Glutamatergic neuron (in vitro differentiated cells): ENCODE measurements at regions not wholly inside any gene's neighbourhood (a gene's known extent, or its start where the extent isn't known, plus 50 kb on each side); places are given as distances from the start of the nearest gene placed in this dataset.
A peak's percentile ranks its signal among the peaks of the same experiment; 100 is the strongest.

Experiments
- DNase-seq: peaks from one replicate; pipeline ENCODE4 v3.0.0; 2022
- H3K27ac Mint-ChIP-seq: one replicate; pipeline ENCODE4 v1.8.0; 2020; ENCODE audit warnings: mild to moderate bottlenecking, mixed read lengths, inconsistent platforms; ENCODE audit not compliant: unreplicated experiment
- H3K27me3 Mint-ChIP-seq: one replicate; pipeline ENCODE4 v1.8.0; 2020; ENCODE audit warnings: mild to moderate bottlenecking, moderate library complexity, mixed read lengths, inconsistent platforms; ENCODE audit not compliant: unreplicated experiment
- H3K36me3 Mint-ChIP-seq: one replicate; pipeline ENCODE4 v1.8.0; 2020; ENCODE audit warnings: mild to moderate bottlenecking, mixed read lengths, inconsistent platforms; ENCODE audit not compliant: unreplicated experiment
- H3K4me1 Mint-ChIP-seq: one replicate; pipeline ENCODE4 v1.8.0; 2020; ENCODE audit warnings: mild to moderate bottlenecking, low read depth, mixed read lengths, inconsistent platforms; ENCODE audit not compliant: unreplicated experiment
- H3K4me3 Mint-ChIP-seq: one replicate; pipeline ENCODE4 v1.8.0; 2020; ENCODE audit warnings: mild to moderate bottlenecking, mixed read lengths, inconsistent platforms; ENCODE audit not compliant: unreplicated experiment
- H3K9me3 Mint-ChIP-seq: one replicate; pipeline ENCODE4 v1.8.0; 2020; ENCODE audit warnings: mild to moderate bottlenecking, moderate library complexity, mixed read lengths, inconsistent platforms; ENCODE audit not compliant: unreplicated experiment
- CTCF ChIP-seq: fragments of 200-600 bp; sonication (generic); IDR thresholded peaks from one replicate; pipeline ENCODE4 v1.5.0; 2021; ENCODE audit not compliant: partially characterized antibody, unreplicated experiment

DNA sequence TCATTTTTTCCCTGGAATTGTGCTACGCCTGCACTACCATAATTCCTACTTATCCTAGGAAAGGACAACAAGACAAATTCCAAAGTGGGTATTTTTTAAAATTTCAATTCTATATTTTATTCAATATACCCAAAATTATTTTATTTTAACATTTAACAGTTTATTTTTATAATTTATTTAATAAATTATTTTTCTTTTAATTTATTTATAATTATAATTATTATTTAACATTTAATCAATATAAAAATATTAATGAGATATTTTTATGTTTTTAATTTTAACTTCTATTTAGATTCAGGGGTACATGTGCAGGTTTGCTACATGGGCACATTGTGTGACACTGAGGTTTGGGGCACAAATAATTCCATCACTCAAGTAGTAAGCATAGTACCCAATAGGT lies 65.6 kb upstream of the VSTM2A start:
- H3K4me1 Mint-ChIP-seq, result peaks cover 2% of the 10 kb centered on the region
- H3K4me3 Mint-ChIP-seq, result no peak overlapping the region
- peaks cover 2% of the 10 kb centered on the region for H3K9me3 Mint-ChIP-seq
- no peak for TF ChIP-seq CTCF
- no peak for DNase-seq
- H3K27ac Mint-ChIP-seq, result no peak overlapping the region
- H3K27me3 Mint-ChIP-seq, result peaks cover 2% of the 10 kb centered on the region
- H3K36me3 Mint-ChIP-seq, result no peaks in the 10 kb centered on the region

- peak; percentile 46 for TF ChIP-seq CTCF
- no peak for DNase-seq
- Mint-ChIP-seq H3K27me3 (peaks cover 2% of the 10 kb centered on the region), H3K9me3 (peaks cover 2% of the 10 kb centered on the region), H3K36me3 (no peaks in the 10 kb centered on the region), H3K4me3 (no peak overlapping the region), H3K27ac (no peak overlapping the region), H3K4me1 (peaks cover 2% of the 10 kb centered on the region)
Measured at GRCh38 chr7:54477083-54477482, 65.1 kb upstream of the VSTM2A start.

GRCh38 chr7:54483523-54483922 lies 58.7 kb upstream of the VSTM2A start:
- no peak for TF ChIP-seq CTCF
- no peak for DNase-seq
- H3K27ac Mint-ChIP-seq, result no peak overlapping the region
- no peaks in the 10 kb centered on the region for H3K27me3 Mint-ChIP-seq
- no peak overlapping the region for H3K4me3 Mint-ChIP-seq
- no peaks in the 10 kb centered on the region for H3K36me3 Mint-ChIP-seq
- no peaks in the 10 kb centered on the region for H3K4me1 Mint-ChIP-seq
- H3K9me3 Mint-ChIP-seq, result no peaks in the 10 kb centered on the region

GRCh38 chr7:54485044-54485443 lies 57.1 kb upstream of the VSTM2A start:
- Mint-ChIP-seq H3K9me3 (no peaks in the 10 kb centered on the region), H3K36me3 (no peaks in the 10 kb centered on the region), H3K27me3 (no peaks in the 10 kb centered on the region), H3K27ac (no peak overlapping the region), H3K4me3 (no peak overlapping the region), H3K4me1 (no peaks in the 10 kb centered on the region)
- DNase-seq, result no peak
- TF ChIP-seq CTCF, result no peak
